Liver (tissue), 8 donors: ENCODE measurements at regions not wholly inside any gene's neighbourhood (a gene's known extent, or its start where the extent isn't known, plus 50 kb on each side); places are given as distances from the start of the nearest gene placed in this dataset.

ENCODE experiments used
- DNase-seq: peaks from one replicate; pipeline ENCODE4 v3.0.0-alpha.2; 2017; ENCODE audit warnings: low spot score
- H3K27ac ChIP-seq, 2 donors: one replicate each; pipeline ENCODE4 v1.7.0; 2013; ENCODE audit warnings: inconsistent platforms in 2 of 2, low read length in 2 of 2, control low read depth in 1 of 2, low read depth in 1 of 2, mild to moderate bottlenecking in 1 of 2
- H3K27me3 ChIP-seq, 4 donors: one replicate each; pipeline versions ENCODE4 v1.6.1 to v1.7.0; 2013; ENCODE audit warnings: low read length in 3 of 4, inconsistent platforms in 1 of 4, mild to moderate bottlenecking in 1 of 4, moderate library complexity in 1 of 4; ENCODE audit not compliant: control insufficient read depth in 4 of 4, insufficient read depth in 4 of 4
- H3K36me3 ChIP-seq, 4 donors: one replicate each; pipeline versions ENCODE4 v1.6.1 to v1.7.0; 2013; ENCODE audit warnings: low read length in 3 of 4, mild to moderate bottlenecking in 3 of 4, low read depth in 1 of 4, moderate library complexity in 1 of 4; ENCODE audit not compliant: control insufficient read depth in 4 of 4, insufficient read depth in 3 of 4
- H3K4me1 ChIP-seq, 4 donors: one replicate each; pipeline versions ENCODE4 v1.6.1 to v1.7.0; 2013; ENCODE audit warnings: low read length in 3 of 4, mild to moderate bottlenecking in 3 of 4, moderate library complexity in 1 of 4; ENCODE audit not compliant: control insufficient read depth in 4 of 4, insufficient read depth in 4 of 4
- H3K4me3 ChIP-seq, 3 donors: one replicate each; pipeline versions ENCODE4 v1.6.1 to v1.7.0; 2013; ENCODE audit warnings: low read length in 3 of 3, control low read depth in 1 of 3, low read depth in 1 of 3, mild to moderate bottlenecking in 1 of 3
- H3K9ac ChIP-seq, 2 donors: one replicate each; pipeline ENCODE4 v1.7.0; 2013; ENCODE audit warnings: low read length in 2 of 2, mild to moderate bottlenecking in 2 of 2, moderate library complexity in 2 of 2, control low read depth in 1 of 2, low read depth in 1 of 2
- H3K9me3 ChIP-seq, 4 donors: one replicate each; pipeline versions ENCODE4 v1.6.1 to v1.7.0; 2013; ENCODE audit warnings: low read length in 3 of 4; ENCODE audit not compliant: control insufficient read depth in 4 of 4
- CTCF ChIP-seq: fragments of 150-350 bp; IDR thresholded peaks from 2 replicates; pipeline ENCODE4 v1.5.1; 2017; ENCODE audit warnings: improper control_type of control experiment, low read depth, low read length; ENCODE audit not compliant: missing input control
- EGR1 ChIP-seq, 2 donors: IDR thresholded peaks; 2 replicates each; pipeline ENCODE4 v1.6.1; 2016 to 2018; ENCODE audit warnings: antibody characterized with exemption in 2 of 2, low read depth in 2 of 2
- FOXA2 ChIP-seq: IDR thresholded peaks from 2 replicates; pipeline ENCODE4 v1.6.1; 2016; ENCODE audit warnings: antibody characterized with exemption
- GABPA ChIP-seq, 2 donors: IDR thresholded peaks in 1 of 2; conservative IDR thresholded peaks in 1 of 2; 2 replicates each; pipeline ENCODE4 v1.6.1; 2016; ENCODE audit warnings: antibody characterized with exemption in 2 of 2, mild to moderate bottlenecking in 1 of 2, moderate library complexity in 1 of 2
- HNF4A ChIP-seq, 2 donors: conservative IDR thresholded peaks; 2 replicates each; pipeline ENCODE4 v1.6.1; 2016; ENCODE audit warnings: antibody characterized with exemption in 2 of 2, mild to moderate bottlenecking in 2 of 2
- JUND ChIP-seq, 2 donors: IDR thresholded peaks; 2 replicates each; pipeline ENCODE4 v1.6.1; 2016; ENCODE audit warnings: antibody characterized with exemption in 2 of 2
- MAX ChIP-seq: IDR thresholded peaks from 2 replicates; pipeline ENCODE4 v1.6.1; 2016; ENCODE audit warnings: antibody characterized with exemption
- NR2F2 ChIP-seq: IDR thresholded peaks from 2 replicates; pipeline ENCODE4 v1.6.1; 2016; ENCODE audit warnings: antibody characterized with exemption
- RAD21 ChIP-seq, 2 donors: IDR thresholded peaks; 2 replicates each; pipeline ENCODE4 v1.6.1; 2016; ENCODE audit warnings: antibody characterized with exemption in 2 of 2, mild to moderate bottlenecking in 2 of 2
- RXRA ChIP-seq, 2 donors: IDR thresholded peaks; 2 replicates each; pipeline ENCODE4 v1.6.1; 2017 to 2018; ENCODE audit warnings: antibody characterized with exemption in 2 of 2, mild to moderate bottlenecking in 1 of 2
- TAF1 ChIP-seq: conservative IDR thresholded peaks from 2 replicates; pipeline ENCODE4 v1.6.1; 2016; ENCODE audit warnings: antibody characterized with exemption, mild to moderate bottlenecking
- WGBS: extraction: QIAGEN DNeasy Blood & Tissue Kit; methylation state at CpG from one replicate; pipeline ENCODE4 v1.1.7; 2013; 5-methylcytosine and 5-hydroxymethylcytosine counted together
- TF ChIP-seq, protein P1 (sequence below): IDR thresholded peaks from 2 replicates; pipeline ENCODE4 v1.6.1; 2016; ENCODE audit warnings: antibody characterized with exemption
- donor health status: healthy.
- donor health status: healthy.
- donor health status: healthy.
- donor health status: healthy.
- donor health status: healthy.

GRCh38 chr11:11039208-11039965, 181.5 kb upstream of the ZBED5 start:
- DNase-seq = no peak
- Histone ChIP-seq H3K9ac (no peak overlapping the region), H3K4me3 (no peak overlapping the region), H3K4me1 (no peaks in the 10 kb centered on the region), H3K27me3 (no peaks in the 10 kb centered on the region), H3K36me3 (no peaks in the 10 kb centered on the region), H3K9me3 (no peaks in the 10 kb centered on the region), H3K27ac (no peak overlapping the region)
- WGBS = 84% methylated on average over 5 of the region's 5 CpGs
- TF ChIP-seq TAF1 (no peak), RXRA (IDR thresholded peaks at IDR 0.05) (no peak)
- TF ChIP-seq, protein P1, sequence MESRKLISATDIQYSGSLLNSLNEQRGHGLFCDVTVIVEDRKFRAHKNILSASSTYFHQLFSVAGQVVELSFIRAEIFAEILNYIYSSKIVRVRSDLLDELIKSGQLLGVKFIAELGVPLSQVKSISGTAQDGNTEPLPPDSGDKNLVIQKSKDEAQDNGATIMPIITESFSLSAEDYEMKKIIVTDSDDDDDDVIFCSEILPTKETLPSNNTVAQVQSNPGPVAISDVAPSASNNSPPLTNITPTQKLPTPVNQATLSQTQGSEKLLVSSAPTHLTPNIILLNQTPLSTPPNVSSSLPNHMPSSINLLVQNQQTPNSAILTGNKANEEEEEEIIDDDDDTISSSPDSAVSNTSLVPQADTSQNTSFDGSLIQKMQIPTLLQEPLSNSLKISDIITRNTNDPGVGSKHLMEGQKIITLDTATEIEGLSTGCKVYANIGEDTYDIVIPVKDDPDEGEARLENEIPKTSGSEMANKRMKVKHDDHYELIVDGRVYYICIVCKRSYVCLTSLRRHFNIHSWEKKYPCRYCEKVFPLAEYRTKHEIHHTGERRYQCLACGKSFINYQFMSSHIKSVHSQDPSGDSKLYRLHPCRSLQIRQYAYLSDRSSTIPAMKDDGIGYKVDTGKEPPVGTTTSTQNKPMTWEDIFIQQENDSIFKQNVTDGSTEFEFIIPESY = no peak

DNA sequence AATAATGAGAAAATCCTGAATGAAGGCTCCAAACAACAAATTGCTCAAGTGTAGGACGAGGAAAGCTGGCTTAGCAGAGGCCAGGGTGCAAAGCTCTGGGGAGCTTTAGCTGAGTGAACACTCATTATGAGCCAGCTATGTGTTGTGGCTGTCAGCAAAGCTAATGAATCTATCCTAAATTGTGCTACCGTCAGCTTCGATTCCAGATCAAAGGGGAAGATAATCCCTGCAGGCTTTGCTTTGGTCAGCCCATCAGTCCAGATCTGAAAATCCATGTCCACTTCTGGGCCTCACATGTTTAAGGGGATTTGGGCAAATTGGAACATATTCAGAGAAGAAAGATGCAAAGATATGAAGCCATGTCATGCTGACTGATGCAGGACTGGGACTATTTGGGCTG, 180.9 kb upstream of the ZBED5 start:
- Histone ChIP-seq H3K4me1 (no peaks in the 10 kb centered on the region), H3K9me3 (no peaks in the 10 kb centered on the region), H3K36me3 (no peaks in the 10 kb centered on the region), H3K4me3 (no peak overlapping the region), H3K9ac (no peak overlapping the region), H3K27ac (no peak overlapping the region), H3K27me3 (no peaks in the 10 kb centered on the region)
- TF ChIP-seq RAD21 (IDR thresholded peaks at IDR 0.05) = no peak
- WGBS = 82% methylated on average over 3 of the region's 3 CpGs
- no peak for DNase-seq

- H3K4me1 ChIP-seq = no peaks in the 10 kb centered on the region
- no peak overlapping the region for H3K27ac ChIP-seq
- TF ChIP-seq HNF4A (conservative IDR thresholded peaks at IDR 0.05) = no peak
- TF ChIP-seq EGR1 (IDR thresholded peaks at IDR 0.05; ENCODE audit: low read depth in 2 of 2) = no peak
- no peak for TF ChIP-seq FOXA2
- TF ChIP-seq JUND (IDR thresholded peaks at IDR 0.05) = no peak
- no peak for TF ChIP-seq NR2F2
- no peak overlapping the region for H3K9ac ChIP-seq
- DNase-seq = no peak
- H3K27me3 ChIP-seq = no peaks in the 10 kb centered on the region
- no peaks in the 10 kb centered on the region for H3K36me3 ChIP-seq
- no peak overlapping the region for H3K4me3 ChIP-seq
- WGBS = 90% methylated on average over 3 of the region's 3 CpGs
- H3K9me3 ChIP-seq = no peaks in the 10 kb centered on the region
Measured at GRCh38 chr11:11038352-11038751, 180.5 kb upstream of the ZBED5 start.

DNA sequence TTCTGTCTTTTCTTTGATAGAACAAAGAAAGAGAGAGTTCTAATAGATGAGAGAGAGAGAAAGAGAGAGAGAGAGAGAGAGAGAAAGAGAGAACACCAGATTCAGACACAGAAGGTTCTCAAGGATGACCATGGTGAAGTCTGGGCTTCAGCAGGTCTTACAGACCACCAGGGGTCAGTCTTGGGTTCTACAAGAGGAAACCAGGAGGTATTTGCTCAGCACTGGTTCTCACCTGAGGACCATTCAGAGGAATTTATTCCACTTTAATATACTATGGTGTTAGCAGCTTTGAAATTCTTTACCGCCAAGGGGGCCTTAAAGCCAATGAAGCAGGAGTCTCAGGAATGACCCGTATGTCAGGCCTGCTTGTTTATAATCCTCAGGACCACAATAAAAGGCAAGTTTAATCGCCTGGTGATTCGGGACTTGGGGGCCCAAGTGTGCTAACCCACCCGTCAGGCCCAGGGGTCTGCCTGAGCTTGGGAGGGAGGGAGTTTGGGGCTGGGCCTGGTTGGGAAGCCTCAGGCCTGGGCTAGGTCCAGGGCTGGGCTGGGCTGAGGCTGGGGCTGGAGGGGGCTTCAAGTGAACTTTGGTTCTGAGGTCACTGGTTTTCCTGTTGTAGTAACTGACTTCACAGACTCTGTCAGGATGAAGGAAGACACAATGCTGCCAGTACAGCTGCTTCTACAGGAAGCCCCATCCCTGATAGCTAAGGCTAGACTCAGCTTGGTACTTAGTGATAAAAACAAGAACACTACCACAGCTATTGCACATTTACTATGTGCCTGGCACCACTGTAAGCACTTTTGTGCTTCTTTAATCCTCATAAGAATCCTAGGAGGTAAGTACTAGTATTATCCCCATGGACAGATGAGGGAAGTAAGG, 179.2 kb upstream of the ZBED5 start:
- Histone ChIP-seq H3K9me3 (no peaks in the 10 kb centered on the region), H3K4me3 (no peak overlapping the region), H3K4me1 (no peaks in the 10 kb centered on the region), H3K36me3 (no peaks in the 10 kb centered on the region), H3K27ac (no peak overlapping the region), H3K9ac (no peak overlapping the region), H3K27me3 (no peaks in the 10 kb centered on the region)
- no peak for DNase-seq
- WGBS = 58% methylated on average over 5 of the region's 5 CpGs
- TF ChIP-seq, protein P1 = no peak
- peak; percentile 87 to 89 for TF ChIP-seq RAD21 (IDR thresholded peaks at IDR 0.05)
- TF ChIP-seq TAF1 = no peak
- no peak for TF ChIP-seq HNF4A (conservative IDR thresholded peaks at IDR 0.05)
- no peak for TF ChIP-seq EGR1 (IDR thresholded peaks at IDR 0.05; ENCODE audit: low read depth in 2 of 2)
- no peak for TF ChIP-seq GABPA (IDR thresholded peaks at IDR 0.05 in 1 of 2, conservative IDR thresholded peaks at IDR 0.05 in 1 of 2)
- TF ChIP-seq MAX = no peak
- peak; percentile 66 for TF ChIP-seq CTCF
